ENCODE measurements at regions not wholly inside any gene's neighbourhood (a gene's known extent, or its start where the extent isn't known, plus 50 kb on each side); places are given as distances from the start of the nearest gene placed in this dataset.

- no peak for DNase-seq
These were observed 91.4 kb upstream of the FHL2 start for GRCh38 chr2:105490204-105490603.

- no peak for DNase-seq
These were observed 90.5 kb upstream of the FHL2 start for GRCh38 chr2:105489168-105489878.

- DNase-seq, result peak; percentile 14
These were observed 89.4 kb upstream of the FHL2 start for GRCh38 chr2:105488285-105488684.

GRCh38 chr2:105487142-105488069, 88.6 kb upstream of the FHL2 start:
- no peak for DNase-seq

- no peak for DNase-seq
These were observed 87.9 kb upstream of the FHL2 start for GRCh38 chr2:105486762-105487141.

GRCh38 chr2:105478670-105479069, 79.8 kb upstream of the FHL2 start:
- no peak for DNase-seq

- DNase-seq, result peak; percentile 55
These were observed 78.3 kb upstream of the FHL2 start for GRCh38 chr2:105477050-105477620.

GRCh38 chr2:105473011-105473410, 74.2 kb upstream of the FHL2 start:
- DNase-seq, result peak; percentile 38

GRCh38 chr2:105470979-105471378, 72.1 kb upstream of the FHL2 start:
- peak; percentile 8 for DNase-seq

- DNase-seq, result no peak
These were observed 70.9 kb upstream of the FHL2 start for GRCh38 chr2:105469781-105470180.

- DNase-seq, result peak; percentile 38
These were observed 69.8 kb upstream of the FHL2 start for GRCh38 chr2:105468582-105469042.

- no peak for DNase-seq
These were observed 65.5 kb upstream of the FHL2 start for GRCh38 chr2:105464325-105464724.

- DNase-seq, result no peak
These were observed 61.3 kb upstream of the FHL2 start for GRCh38 chr2:105460048-105460732.

- no peak for DNase-seq
These were observed 59.2 kb upstream of the FHL2 start for GRCh38 chr2:105458076-105458475.

- peak; percentile 56 for DNase-seq
These were observed 56.7 kb upstream of the FHL2 start for GRCh38 chr2:105455488-105456003.

- peak; percentile 88 for DNase-seq
These were observed 56.1 kb upstream of the FHL2 start for GRCh38 chr2:105454801-105455485.

- DNase-seq, result no peak
These were observed 52.8 kb upstream of the FHL2 start for GRCh38 chr2:105451571-105452166.

- no peak for DNase-seq
These were observed 51.6 kb upstream of the FHL2 start for GRCh38 chr2:105450471-105450870.

- DNase-seq, result peak; percentile 66
These were observed 50.2 kb upstream of the FHL2 start for GRCh38 chr2:105449076-105449475.
